H1 (cell line): ENCODE measurements at regions not wholly inside any gene's neighbourhood (a gene's known extent, or its start where the extent isn't known, plus 50 kb on each side); places are given as distances from the start of the nearest gene placed in this dataset.

Source experiments
- CTCF ChIA-PET: fragments of 300-600 bp; sonication (Branson Sonifier 250); formaldehyde crosslinking; loops from one replicate; lab custom pipeline; 2021; ENCODE audit not compliant: partially characterized antibody; lab: Charles Lee
- POLR2A ChIA-PET: fragments of 300-600 bp; sonication (Branson Sonifier 250); formaldehyde crosslinking; loops from one replicate; lab custom pipeline; 2021; ENCODE audit warnings: inconsistent platforms; ENCODE audit not compliant: partially characterized antibody; lab: Charles Lee
- DNase-seq, 2 experiments: peaks; one replicate each; pipeline versions ENCODE4 v3.0.0 to v3.0.0-alpha.2; 2010 to 2022; ENCODE audit warnings: low spot score in 2 of 2, low read depth in 1 of 2, mixed read lengths in 1 of 2
- FAIRE-seq: peaks from 2 replicates; lab custom pipeline; 2011; peaks lifted over from hg19 to GRCh38; lab: Jason Lieb, UNC
- H2AFZ ChIP-seq: 2 replicates; pipeline ENCODE4 v1.8.1; 2012; ENCODE audit warnings: low read length, inconsistent platforms
- H2AK5ac ChIP-seq: 2 replicates; pipeline ENCODE4 v1.6.1; 2013; ENCODE audit warnings: low read depth, low read length
- H2BK120ac ChIP-seq: replicated peaks from 2 replicates; pipeline ENCODE3; 2013; ENCODE audit warnings: low read depth, low read length, inconsistent platforms
- H2BK12ac ChIP-seq: 2 replicates; pipeline ENCODE4 v1.6.1; 2013; ENCODE audit warnings: low read depth, low read length
- H2BK15ac ChIP-seq: 2 replicates; pipeline ENCODE4 v1.6.1; 2013; ENCODE audit warnings: low read length
- H2BK20ac ChIP-seq: 2 replicates; pipeline ENCODE4 v1.6.1; 2013; ENCODE audit warnings: low read length
- H2BK5ac ChIP-seq: 2 replicates; pipeline ENCODE4 v1.6.1; 2013; ENCODE audit warnings: low read depth, low read length
- H3K14ac ChIP-seq: 2 replicates; pipeline ENCODE4 v1.6.1; 2013; ENCODE audit warnings: inconsistent platforms; ENCODE audit not compliant: insufficient read length
- H3K18ac ChIP-seq: 2 replicates; pipeline ENCODE4 v1.6.1; 2013; ENCODE audit warnings: low read length; ENCODE audit errors: extremely low read depth
- H3K23ac ChIP-seq: 2 replicates; pipeline ENCODE4 v1.6.1; 2013; ENCODE audit warnings: inconsistent platforms; ENCODE audit not compliant: insufficient read length
- H3K23me2 ChIP-seq: 2 replicates; pipeline ENCODE4 v1.6.1; 2013; ENCODE audit warnings: low read depth, low read length
- H3K27ac ChIP-seq: 2 replicates; pipeline ENCODE4 v1.6.1; 2011; ENCODE audit warnings: low read depth, low read length, inconsistent platforms
- H3K27me3 ChIP-seq, 4 experiments: replicated peaks in 1 of 4; 1 replicate in 1 of 4; 2 replicates in 3 of 4; pipeline versions ENCODE4 v1.6.1 to v1.8.1; 2011 to 2013; ENCODE audit warnings: low read length in 3 of 4, mild to moderate bottlenecking in 3 of 4, inconsistent platforms in 2 of 4, mixed read lengths in 2 of 4, moderate library complexity in 1 of 4; ENCODE audit not compliant: control insufficient read depth in 3 of 4, insufficient read depth in 3 of 4; ENCODE audit errors: extremely low read depth in 1 of 4
- H3K36me3 ChIP-seq, 4 experiments: 2 replicates each; pipeline versions ENCODE4 v1.6.1 to v1.8.1; 2011 to 2013; ENCODE audit warnings: mild to moderate bottlenecking in 4 of 4, low read length in 3 of 4, moderate library complexity in 2 of 4, control low read depth in 1 of 4, inconsistent platforms in 1 of 4; ENCODE audit not compliant: insufficient read depth in 4 of 4, control insufficient read depth in 2 of 4
- H3K4ac ChIP-seq: replicated peaks from 2 replicates; pipeline ENCODE3; 2013; ENCODE audit warnings: low read length, low read depth, mixed read lengths, inconsistent platforms; ENCODE audit not compliant: insufficient read length
- H3K4me1 ChIP-seq, 4 experiments: replicated peaks in 1 of 4; 1 replicate in 1 of 4; 2 replicates in 3 of 4; pipeline versions ENCODE4 v1.6.1 to v1.8.1; 2011 to 2013; ENCODE audit warnings: low read length in 3 of 4, inconsistent platforms in 2 of 4, mixed read lengths in 1 of 4; ENCODE audit not compliant: insufficient read depth in 4 of 4, control insufficient read depth in 3 of 4
- H3K4me2 ChIP-seq, 2 experiments: 2 replicates each; pipeline versions ENCODE4 v1.6.1 to v1.8.1; 2011 to 2013; ENCODE audit warnings: low read depth in 2 of 2, low read length in 2 of 2, control low read depth in 1 of 2, inconsistent platforms in 1 of 2, mild to moderate bottlenecking in 1 of 2; ENCODE audit not compliant: insufficient read depth in 1 of 2
- H3K4me3 ChIP-seq, 4 experiments: fragments of 200-600, 300-600 bp in 1 of 4; sonication (generic), shearing (Covaris generic), sonication (Bioruptor Twin) in 1 of 4; 2 replicates each; pipeline versions ENCODE4 v1.5.1 to v1.8.1; 2011 to 2016; ENCODE audit warnings: low read length in 4 of 4, low read depth in 3 of 4, control low read depth in 2 of 4, inconsistent platforms in 2 of 4, mild to moderate bottlenecking in 2 of 4, mixed read lengths in 1 of 4, moderate library complexity in 1 of 4; ENCODE audit not compliant: insufficient read depth in 2 of 4; ENCODE audit errors: extremely low read depth in 1 of 4
- H3K56ac ChIP-seq: replicated peaks from 2 replicates; pipeline ENCODE3; 2013; ENCODE audit warnings: low read depth, mild to moderate bottlenecking, mixed read lengths, low read length, inconsistent platforms; ENCODE audit not compliant: insufficient read length
- H3K79me1 ChIP-seq: 2 replicates; pipeline ENCODE4 v1.6.1; 2013; ENCODE audit warnings: low read depth, low read length, control low read depth
- H3K79me2 ChIP-seq, 2 experiments: 2 replicates each; pipeline versions ENCODE4 v1.6.1 to v1.8.1; 2012 to 2013; ENCODE audit warnings: low read length in 2 of 2, mild to moderate bottlenecking in 2 of 2, inconsistent platforms in 1 of 2; ENCODE audit not compliant: insufficient read depth in 2 of 2, control insufficient read depth in 1 of 2
- H3K9ac ChIP-seq, 4 experiments: replicated peaks in 1 of 4; 1 replicate in 1 of 4; 2 replicates in 3 of 4; pipeline versions ENCODE4 v1.6.1 to v1.8.1; 2011 to 2013; ENCODE audit warnings: low read depth in 3 of 4, low read length in 3 of 4, control low read depth in 2 of 4, mild to moderate bottlenecking in 2 of 4, moderate library complexity in 2 of 4, inconsistent platforms in 1 of 4; ENCODE audit errors: extremely low read depth in 1 of 4
- H3K9me3 ChIP-seq, 2 experiments: 2 replicates each; pipeline versions ENCODE4 v1.6.1 to v1.8.1; 2012 to 2013; ENCODE audit warnings: mild to moderate bottlenecking in 2 of 2, moderate library complexity in 2 of 2, control low read depth in 1 of 2, inconsistent platforms in 1 of 2, low read depth in 1 of 2, low read length in 1 of 2, mixed read lengths in 1 of 2; ENCODE audit not compliant: insufficient read depth in 2 of 2
- H4K20me1 ChIP-seq, 2 experiments: replicated peaks in 1 of 2; 2 replicates each; pipeline versions ENCODE3 to v1.8.1; 2011 to 2013; ENCODE audit warnings: inconsistent platforms in 2 of 2, low read length in 2 of 2, mild to moderate bottlenecking in 1 of 2; ENCODE audit not compliant: insufficient read depth in 2 of 2, control insufficient read depth in 1 of 2
- H4K5ac ChIP-seq: 2 replicates; pipeline ENCODE4 v1.6.1; 2013; ENCODE audit warnings: low read length, low read depth, mixed read lengths, inconsistent platforms; ENCODE audit not compliant: insufficient read length
- H4K8ac ChIP-seq: 2 replicates; pipeline ENCODE4 v1.8.0; 2013; ENCODE audit warnings: mild to moderate bottlenecking, moderate library complexity, low read length, inconsistent platforms; ENCODE audit not compliant: insufficient read depth; ENCODE audit errors: extremely low read depth
- H4K91ac ChIP-seq: replicated peaks from 2 replicates; pipeline ENCODE3; 2013; ENCODE audit warnings: low read length, mixed read lengths, inconsistent platforms; ENCODE audit not compliant: insufficient read length
- HDAC2 ChIP-seq, 2 experiments: fragments of 300-600 bp in 1 of 2; sonication (generic) in 1 of 2; IDR thresholded peaks; 2 replicates each; pipeline ENCODE4 v1.6.1; 2011 to 2012; ENCODE audit warnings: low read depth in 2 of 2, low read length in 2 of 2, mild to moderate bottlenecking in 2 of 2, moderate library complexity in 2 of 2, borderline replicate concordance in 1 of 2, inconsistent platforms in 1 of 2
- KDM1A ChIP-seq: fragments of 200-600, 300-600 bp; sonication (generic); IDR thresholded peaks from 2 replicates; pipeline ENCODE4 v1.7.1; 2016; ENCODE audit warnings: mild to moderate bottlenecking, low read length, borderline replicate concordance
- POLR2AphosphoS5 ChIP-seq: IDR thresholded peaks from 2 replicates; pipeline ENCODE4 v1.6.1; 2011; ENCODE audit warnings: low read depth, low read length
- SIN3A ChIP-seq, 2 experiments: IDR thresholded peaks in 1 of 2; conservative IDR thresholded peaks in 1 of 2; 2 replicates each; pipeline ENCODE4 v1.6.1; 2011 to 2012; ENCODE audit warnings: low read length in 2 of 2, improper control_type of control experiment in 1 of 2, low read depth in 1 of 2, mild to moderate bottlenecking in 1 of 2
- SP2 ChIP-seq: IDR thresholded peaks from 2 replicates; pipeline ENCODE4 v1.6.1; 2012; ENCODE audit warnings: mild to moderate bottlenecking, low read length, inconsistent platforms
- SRF ChIP-seq: IDR thresholded peaks from 2 replicates; pipeline ENCODE4 v1.6.1; 2011; ENCODE audit warnings: mild to moderate bottlenecking, low read depth, low read length, moderate library complexity
- WGBS, 2 experiments: shearing (Covaris generic) in 1 of 2; methylation state at CpG; one replicate each; pipeline versions ENCODE4 v1.1.6 to v1.1.7; 2013 to 2015; ENCODE audit warnings: low lambda C conversion rate in 2 of 2, mixed read lengths in 2 of 2, inconsistent platforms in 1 of 2, low coverage in 1 of 2, missing lambda C conversion rate in 1 of 2; ENCODE audit not compliant: insufficient replicate concordance in 2 of 2, insufficient coverage in 1 of 2, insufficient read length in 1 of 2; ENCODE audit errors: extremely low coverage in 1 of 2, missing lambda C conversion rate in 1 of 2; 5-methylcytosine and 5-hydroxymethylcytosine counted together
- TF ChIP-seq, protein P1 (sequence below), 3 experiments: IDR thresholded peaks; 1 replicate in 2 of 3; 2 replicates in 1 of 3; pipeline versions ENCODE4 v1.5.1 to v1.6.1; 2011; ENCODE audit warnings: low read length in 3 of 3, mild to moderate bottlenecking in 3 of 3, inconsistent platforms in 2 of 3, low read depth in 1 of 3, moderate library complexity in 1 of 3; ENCODE audit not compliant: insufficient read depth in 1 of 3; ENCODE audit errors: control extremely low read depth in 1 of 3

DNA sequence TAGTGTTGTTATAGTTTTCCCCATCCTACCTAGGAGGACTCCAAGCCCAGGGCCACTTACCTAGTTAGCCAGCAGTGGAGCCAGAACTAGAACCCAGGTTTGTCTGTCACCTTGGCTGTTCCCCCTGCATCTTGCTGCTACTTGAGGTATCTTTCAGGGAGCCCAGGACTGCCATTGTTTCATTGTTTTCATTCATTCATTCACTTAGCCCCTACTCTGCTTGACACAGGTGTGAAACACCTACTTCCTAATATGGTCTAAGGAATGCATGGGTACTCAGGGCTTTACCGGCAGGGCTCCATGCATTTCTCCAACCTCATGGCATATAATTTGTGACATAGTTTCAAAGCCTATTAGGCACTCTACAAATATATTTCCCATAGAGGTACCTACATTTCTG lies 266.6 kb upstream of the TPM1 start:
- Histone ChIP-seq H3K14ac (no peak overlapping the region), H2BK15ac (no peak overlapping the region), H4K8ac (no peak overlapping the region), H2AK5ac (no peak overlapping the region), H3K4me1 (peaks cover 0 to 10% (median 8%) of the 10 kb centered on the region in 4 experiments; a peak in 5 of 7 replicates), H3K27me3 (no peaks in the 10 kb centered on the region), H3K27ac (peak overlapping the region; percentile 39; the same call in 1 of the 2 replicates), H3K23ac (no peak overlapping the region), H3K4ac (no peak overlapping the region), H3K56ac (no peak overlapping the region), H3K36me3 (peaks cover 0 to 4% (median 0%) of the 10 kb centered on the region in 4 experiments; a peak in 3 of 8 replicates), H3K9me3 (no peaks in the 10 kb centered on the region), H3K4me3 (no peak overlapping the region), H2BK12ac (no peak overlapping the region), H4K5ac (no peak overlapping the region), H3K9ac (no peak overlapping the region), H3K79me1 (no peaks in the 10 kb centered on the region), H2BK5ac (0 out of 2 replicates have a peak overlapping the region, but pooled peaks have one; percentile 15), H3K79me2 (no peaks in the 10 kb centered on the region), H2BK20ac (no peak overlapping the region), H4K91ac (no peak overlapping the region), H2AFZ (no peak overlapping the region), H3K18ac (no peak overlapping the region), H3K23me2 (no peaks in the 10 kb centered on the region), H3K4me2 (0 out of 4 replicates have a peak overlapping the region, but pooled peaks of 1 of the 2 experiments have one; percentile 1), H4K20me1 (no peaks in the 10 kb centered on the region), H2BK120ac (no peak overlapping the region)
- CTCF ChIA-PET = no interaction called here
- POLR2A ChIA-PET = no interaction called here
- DNase-seq = no peak
- FAIRE-seq = peak; percentile 45
- 28% methylated on average over 1 of the region's 1 CpG; no CpG with 5 or more reads in 1 of the 2 experiments for WGBS, 2 experiments
- TF ChIP-seq SP2 (no peak), KDM1A (0 out of 2 replicates have a peak, but pooled peaks have one; percentile 36), SRF (peak; percentile 94), HDAC2 (IDR thresholded peaks at IDR 0.05; ENCODE audit: borderline replicate concordance in 1 of 2, low read depth in 2 of 2, low read length in 2 of 2) (no peak), SIN3A (conservative IDR thresholded peaks at IDR 0.05 in 1 of 2, IDR thresholded peaks at IDR 0.05 in 1 of 2; ENCODE audit: low read depth in 1 of 2, low read length in 2 of 2) (no peak), POLR2AphosphoS5 (no peak)
- TF ChIP-seq, protein P1, sequence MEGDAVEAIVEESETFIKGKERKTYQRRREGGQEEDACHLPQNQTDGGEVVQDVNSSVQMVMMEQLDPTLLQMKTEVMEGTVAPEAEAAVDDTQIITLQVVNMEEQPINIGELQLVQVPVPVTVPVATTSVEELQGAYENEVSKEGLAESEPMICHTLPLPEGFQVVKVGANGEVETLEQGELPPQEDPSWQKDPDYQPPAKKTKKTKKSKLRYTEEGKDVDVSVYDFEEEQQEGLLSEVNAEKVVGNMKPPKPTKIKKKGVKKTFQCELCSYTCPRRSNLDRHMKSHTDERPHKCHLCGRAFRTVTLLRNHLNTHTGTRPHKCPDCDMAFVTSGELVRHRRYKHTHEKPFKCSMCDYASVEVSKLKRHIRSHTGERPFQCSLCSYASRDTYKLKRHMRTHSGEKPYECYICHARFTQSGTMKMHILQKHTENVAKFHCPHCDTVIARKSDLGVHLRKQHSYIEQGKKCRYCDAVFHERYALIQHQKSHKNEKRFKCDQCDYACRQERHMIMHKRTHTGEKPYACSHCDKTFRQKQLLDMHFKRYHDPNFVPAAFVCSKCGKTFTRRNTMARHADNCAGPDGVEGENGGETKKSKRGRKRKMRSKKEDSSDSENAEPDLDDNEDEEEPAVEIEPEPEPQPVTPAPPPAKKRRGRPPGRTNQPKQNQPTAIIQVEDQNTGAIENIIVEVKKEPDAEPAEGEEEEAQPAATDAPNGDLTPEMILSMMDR (IDR thresholded peaks at IDR 0.05; ENCODE audit: control extremely low read depth in 1 of 3, insufficient read depth in 1 of 3, low read depth in 1 of 3, low read length in 3 of 3) = no peak
